NCI-H510A (cell line): ENCODE measurements at regions not wholly inside any gene's neighbourhood (a gene's known extent, or its start where the extent isn't known, plus 50 kb on each side); places are given as distances from the start of the nearest gene placed in this dataset.
"Not testable (repeated sequence)": the region's sequence is repeated elsewhere in the genome, so short reads cannot be mapped to it uniquely, and the experiment has no call there.

Experiments
- DNase-seq: peaks from one replicate; lab custom pipeline; 2025; lab: John Stamatoyannopoulos, UW

DNA sequence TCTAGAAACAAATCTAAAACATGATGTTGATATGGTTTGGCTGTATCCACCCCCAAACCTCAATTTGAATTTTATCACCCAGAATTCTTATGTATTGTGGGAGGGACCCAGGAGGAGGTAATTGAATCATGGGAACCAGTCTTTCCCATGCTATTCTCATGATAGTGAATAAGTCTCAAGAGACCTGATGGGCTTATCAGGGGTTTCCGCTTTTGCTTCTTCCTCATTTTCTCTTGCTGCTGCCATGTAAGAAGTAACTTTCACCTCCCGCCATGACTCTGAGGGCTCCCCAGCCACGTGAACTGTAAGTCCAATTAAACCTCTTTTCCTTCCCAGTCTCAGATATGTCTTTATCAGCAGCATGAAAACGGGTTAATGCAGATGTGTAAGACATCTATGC, 232.7 kb upstream of the ONECUT1 start:
- DNase-seq: no peak

DNA sequence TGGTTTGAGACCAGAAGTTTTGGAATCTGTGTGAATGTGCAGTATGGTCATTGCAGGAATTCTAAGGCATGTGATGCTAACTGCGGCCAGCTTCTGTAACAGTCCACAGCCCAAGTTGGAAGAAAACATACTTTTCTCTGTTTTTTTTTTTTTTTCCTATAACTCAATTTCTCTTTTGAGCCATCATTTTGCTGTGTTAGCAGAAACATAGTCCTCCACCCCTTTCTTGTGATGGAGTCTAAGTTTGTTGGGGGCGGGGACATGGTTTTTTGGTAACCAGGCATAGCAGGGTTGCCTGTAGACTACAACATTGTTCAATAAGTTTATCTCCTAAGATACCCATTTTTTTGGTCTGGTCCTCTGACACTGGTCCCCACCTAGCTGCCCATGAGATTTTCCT, 223.2 kb upstream of the ONECUT1 start:
- DNase-seq: no peak

DNA sequence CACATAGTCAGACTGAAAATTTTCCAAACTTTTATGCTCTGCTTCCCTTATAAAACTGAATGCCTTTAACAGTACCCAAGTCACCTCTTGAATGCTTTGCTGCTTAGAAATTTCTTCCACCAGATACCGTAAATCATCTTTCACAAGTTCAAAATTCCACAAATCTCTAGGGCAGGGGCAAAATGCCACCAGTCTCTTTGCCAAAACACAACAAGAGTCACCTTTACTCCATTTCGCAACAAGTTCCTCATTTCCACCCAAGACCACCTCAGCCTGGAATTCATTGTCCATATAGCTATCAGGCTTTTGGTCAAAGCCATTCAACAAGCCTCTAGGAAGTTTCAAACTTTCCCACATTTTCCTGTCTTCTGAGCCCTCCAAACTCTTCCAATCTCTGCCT, 221.6 kb upstream of the ONECUT1 start:
- DNase-seq: not testable (repeated sequence)

- no peak for DNase-seq
Observed at GRCh38 chr15:53009093-53009492, 219.0 kb upstream of the ONECUT1 start.

- DNase-seq: no peak
Observed at GRCh38 chr15:53000409-53000808, 210.3 kb upstream of the ONECUT1 start.

DNA sequence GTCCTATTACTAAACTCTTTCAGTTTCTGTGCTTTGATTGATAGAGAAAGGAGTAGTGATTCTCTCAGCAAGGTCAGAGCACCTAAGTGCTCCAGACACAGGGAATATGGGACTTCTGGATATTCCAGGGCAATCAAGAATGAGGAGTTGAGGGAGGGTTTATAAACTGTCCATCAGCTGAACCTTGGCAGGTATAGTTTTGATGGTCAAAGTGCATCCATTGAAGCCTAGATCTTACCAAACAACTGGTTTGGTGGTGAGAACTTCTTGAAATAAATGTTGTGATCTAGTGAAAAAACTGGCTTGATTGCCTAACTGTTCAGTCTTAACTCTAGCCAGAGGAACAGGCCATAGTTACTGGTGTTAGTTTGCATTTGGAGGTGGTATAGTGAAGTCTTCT, 207.0 kb upstream of the ONECUT1 start:
- DNase-seq: no peak

DNA sequence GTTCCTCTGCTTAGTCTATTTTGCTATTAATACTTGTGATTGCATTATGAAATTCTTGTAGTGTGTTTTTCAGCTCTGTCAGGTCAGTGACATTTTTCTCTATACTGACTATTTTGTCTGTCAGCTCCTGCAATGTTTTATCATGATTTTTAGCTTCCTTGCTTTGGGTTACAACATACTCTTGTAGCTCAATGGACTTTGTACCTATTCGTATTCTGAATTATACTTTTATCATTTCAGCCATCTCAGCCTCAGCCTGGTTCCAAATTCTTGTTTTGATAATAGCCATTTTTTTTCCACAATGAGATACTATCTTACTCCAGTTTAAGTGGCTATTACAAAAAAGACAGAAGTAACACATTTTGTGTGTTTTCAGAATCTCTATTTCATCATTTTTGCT, 204.2 kb upstream of the ONECUT1 start:
- DNase-seq: no peak

DNA sequence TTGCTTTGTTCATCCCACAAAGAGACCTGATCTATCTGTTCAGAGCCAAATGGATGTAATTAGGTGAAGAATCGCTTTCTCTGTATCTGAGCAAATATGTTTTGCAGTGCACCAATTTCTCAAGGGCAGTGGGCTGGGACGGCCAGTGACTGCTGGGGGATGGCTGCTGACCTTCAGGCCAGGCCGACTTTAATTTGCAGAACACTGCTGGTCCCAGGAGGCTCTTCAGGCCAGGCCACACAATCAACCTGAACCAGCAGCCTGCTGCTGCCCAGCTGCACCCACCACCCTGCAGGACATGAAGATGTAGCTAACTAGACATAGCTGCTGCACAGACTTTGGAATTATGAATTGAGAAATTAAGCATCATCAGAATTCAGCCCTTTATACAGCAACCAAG, 194.4 kb upstream of the ONECUT1 start:
- no peak for DNase-seq

DNA sequence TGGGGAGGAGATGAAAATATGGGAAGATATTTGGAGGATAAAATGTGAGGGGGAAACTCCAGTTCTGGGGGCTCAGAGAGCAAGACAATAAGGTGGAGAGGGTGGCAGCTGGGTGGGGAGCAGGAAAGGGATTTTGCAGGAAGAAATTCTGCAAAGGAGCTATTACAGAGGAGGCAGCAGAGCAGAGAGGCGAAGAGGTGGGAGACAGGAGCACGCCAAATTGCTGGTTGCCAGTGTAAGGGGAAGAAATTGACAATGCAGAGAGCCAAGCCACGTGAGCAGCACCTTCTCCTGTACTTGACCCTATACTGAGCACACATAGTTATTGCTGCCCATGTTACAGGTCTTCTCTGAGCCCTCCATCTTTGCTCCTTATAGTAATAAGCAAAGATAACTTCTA, 190.3 kb upstream of the ONECUT1 start:
- no peak for DNase-seq

DNA sequence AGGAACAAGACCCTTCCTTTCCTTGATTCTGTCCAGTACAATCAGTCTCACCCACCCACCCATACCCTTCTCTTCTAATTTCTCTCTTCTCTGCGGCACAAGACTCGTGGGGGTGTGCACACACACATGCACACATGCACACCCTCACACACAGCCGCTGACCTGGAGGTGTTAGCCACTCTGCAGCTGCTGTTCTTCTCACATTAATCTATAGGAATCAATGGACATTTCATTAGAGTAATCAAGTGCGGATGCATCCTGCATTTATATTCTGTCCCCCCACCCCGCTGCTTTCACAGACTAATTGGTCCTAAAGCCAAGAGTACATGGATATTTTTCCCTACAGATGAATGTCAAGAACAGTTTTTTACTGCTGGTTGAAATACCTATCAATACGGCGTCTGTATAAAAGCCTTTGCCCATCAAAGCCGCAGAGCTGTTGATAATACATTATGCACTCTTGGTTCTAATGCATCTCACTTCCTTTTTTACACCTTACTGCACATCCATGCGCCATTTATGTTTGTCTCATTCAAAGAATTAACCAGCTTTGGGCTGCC, 186.5 kb upstream of the ONECUT1 start:
- no peak for DNase-seq

DNA sequence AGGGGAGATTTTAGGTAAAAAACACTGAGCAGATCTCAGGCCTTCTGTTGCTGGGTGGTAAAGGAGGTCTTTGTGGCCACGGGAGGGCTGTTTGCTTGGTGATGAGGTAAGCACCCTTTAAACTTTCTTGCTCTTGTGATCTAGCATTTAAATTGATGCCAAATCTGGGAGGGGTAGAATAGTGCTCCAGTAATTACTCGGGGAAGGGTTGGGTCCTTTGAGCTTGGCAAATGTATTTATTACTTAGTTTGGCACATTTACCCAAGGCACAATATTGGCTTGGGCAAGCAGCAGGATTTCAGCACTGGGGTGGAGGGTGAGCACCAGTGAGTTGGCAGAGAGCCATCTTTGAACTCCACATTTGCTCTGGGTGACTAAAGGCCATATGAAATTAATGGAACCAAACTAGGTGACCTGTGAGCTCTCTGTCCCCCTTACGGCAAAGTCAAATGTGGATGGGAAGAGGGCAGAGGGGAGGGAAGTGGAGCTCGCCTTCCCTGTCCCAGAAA, 185.9 kb upstream of the ONECUT1 start:
- DNase-seq: no peak

DNA sequence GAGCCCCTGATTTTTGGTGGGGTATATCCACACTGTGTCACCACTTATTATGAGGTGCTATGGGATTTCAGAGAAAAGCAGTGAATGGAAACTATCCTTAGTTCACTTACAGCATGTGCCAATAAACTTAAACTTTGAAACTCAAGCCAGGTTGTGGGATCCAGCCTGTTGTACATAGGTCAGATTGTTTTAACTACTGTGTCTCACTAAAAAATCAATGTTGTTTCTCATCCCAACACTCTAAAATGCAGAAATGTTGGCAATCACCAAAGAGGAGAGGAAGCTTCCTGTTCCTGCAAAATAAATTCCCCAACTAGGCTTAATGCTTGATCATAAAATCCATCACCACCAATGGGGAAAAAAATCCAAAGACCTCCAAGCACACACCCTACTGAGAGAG, 173.7 kb upstream of the ONECUT1 start:
- no peak for DNase-seq

GRCh38 chr15:52960283-52960682, 170.1 kb upstream of the ONECUT1 start:
- DNase-seq: no peak

- no peak for DNase-seq
Observed at GRCh38 chr15:52943746-52944145, 153.6 kb upstream of the ONECUT1 start.

GRCh38 chr15:52936489-52936888, 146.4 kb upstream of the ONECUT1 start:
- DNase-seq: no peak

- no peak for DNase-seq
Observed at GRCh38 chr15:52925130-52925529, 135.0 kb upstream of the ONECUT1 start.

GRCh38 chr15:52924630-52925029, 134.5 kb upstream of the ONECUT1 start:
- no peak for DNase-seq

DNA sequence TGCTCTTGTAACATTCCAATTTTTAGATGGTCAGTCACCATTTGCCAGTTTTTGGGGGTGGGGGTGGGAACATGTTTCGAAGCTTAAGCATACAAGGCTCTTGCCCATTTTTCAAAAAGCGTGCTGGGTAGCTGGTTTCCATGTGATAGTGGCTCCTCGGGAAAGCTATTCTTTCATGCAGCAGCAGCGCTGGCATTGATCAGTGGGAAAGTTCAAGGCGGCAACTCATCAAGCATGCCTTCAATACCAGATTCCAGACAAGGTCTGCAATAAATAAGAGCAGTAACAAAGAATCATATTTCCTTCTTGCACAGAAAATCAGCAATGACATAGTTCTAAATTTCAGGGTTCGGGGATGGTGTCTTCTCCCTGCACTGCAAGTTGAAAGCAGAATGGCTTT, 133.5 kb upstream of the ONECUT1 start:
- no peak for DNase-seq

DNA sequence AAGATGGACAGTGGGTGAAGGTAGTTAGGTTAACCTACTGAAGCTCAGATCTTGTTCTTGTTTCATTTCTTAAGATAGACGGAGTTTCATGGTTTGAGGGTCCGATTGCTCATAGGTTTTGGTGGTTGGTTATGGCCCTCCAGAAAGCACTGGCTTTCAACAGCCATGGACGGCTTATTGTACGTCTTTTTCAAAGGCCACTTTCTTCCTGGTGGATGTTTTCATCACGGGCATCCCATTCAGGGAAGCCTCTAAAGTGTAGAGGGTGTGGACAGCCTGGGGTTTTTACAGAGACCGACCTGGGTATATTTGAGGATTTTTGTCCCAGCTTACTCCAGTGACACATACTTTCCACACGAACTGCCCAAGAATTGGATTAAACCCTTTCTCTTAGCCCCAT, 132.7 kb upstream of the ONECUT1 start:
- DNase-seq: no peak

- DNase-seq: no peak
Observed at GRCh38 chr15:52912172-52912571, 122.0 kb upstream of the ONECUT1 start.

DNA sequence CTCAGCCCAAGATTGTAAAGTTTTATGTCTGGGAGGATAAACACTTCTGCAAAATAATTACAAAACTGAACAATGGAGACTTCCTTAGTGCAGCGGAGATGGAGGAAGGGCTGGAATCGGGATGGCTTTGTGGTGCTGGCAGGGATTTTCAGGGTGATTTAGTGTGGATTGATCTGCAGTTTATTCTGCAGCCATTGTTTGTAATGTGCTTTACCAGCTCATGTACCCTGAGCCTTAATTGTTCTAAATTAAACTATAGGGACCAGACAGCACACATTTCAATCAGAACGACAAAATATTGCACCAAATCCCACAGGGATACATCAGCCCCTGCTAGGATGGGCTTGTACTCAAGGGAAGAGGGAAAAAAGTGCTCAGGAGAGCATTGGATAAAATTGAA, 103.2 kb upstream of the ONECUT1 start:
- no peak for DNase-seq

- no peak for DNase-seq
Observed at GRCh38 chr15:52879904-52880303, 89.8 kb upstream of the ONECUT1 start.

GRCh38 chr15:52879145-52879544, 89.0 kb upstream of the ONECUT1 start:
- DNase-seq: no peak

DNA sequence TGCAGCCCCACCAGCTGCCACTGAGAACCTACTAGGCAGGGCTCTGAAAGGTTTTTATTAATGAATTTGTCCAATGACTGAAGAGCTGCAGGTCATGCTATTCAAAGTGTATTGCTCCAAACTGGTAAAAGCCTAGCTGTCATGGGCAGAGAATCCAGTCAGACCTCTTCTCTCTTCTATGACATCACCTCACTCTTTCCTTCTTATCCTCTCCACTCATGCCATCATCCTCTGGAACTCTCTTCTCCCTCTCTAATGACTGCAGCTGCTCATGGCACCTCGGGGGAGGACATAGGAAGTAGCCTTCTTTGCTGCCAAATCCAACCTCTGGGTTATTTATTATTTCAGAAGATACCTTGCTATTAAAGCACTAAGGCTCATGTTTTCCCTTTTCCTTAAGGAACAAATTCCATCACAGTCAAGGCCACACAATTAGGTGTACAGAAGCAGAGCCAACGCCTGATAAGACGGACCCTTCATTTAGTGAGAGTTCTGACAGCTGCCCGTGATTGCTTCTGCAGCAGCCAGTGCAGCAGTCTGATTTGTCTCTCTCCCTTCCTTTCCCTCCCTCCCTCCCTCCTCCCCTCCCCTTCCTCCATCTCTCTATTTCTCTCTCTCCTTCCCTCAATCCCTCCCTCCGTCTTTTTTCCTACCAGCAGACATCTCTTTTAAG, 87.0 kb upstream of the ONECUT1 start:
- DNase-seq: no peak
